SK-N-SH (cell line): ENCODE measurements at regions not wholly inside any gene's neighbourhood (a gene's known extent, or its start where the extent isn't known, plus 50 kb on each side); places are given as distances from the start of the nearest gene placed in this dataset.

Experiments
- CTCF ChIA-PET: fragments of 300-600, 350-600 bp; formaldehyde crosslinking; extraction: SDS; loops from one replicate; lab custom pipeline; 2021; lab: Yijun Ruan, JAX
- POLR2A ChIA-PET: fragments of 350-600 bp; sonication (Branson Sonifier 250); formaldehyde crosslinking; extraction: SDS; loops from one replicate; lab custom pipeline; 2020; ENCODE audit warnings: antibody characterized with exemption, inconsistent platforms; lab: Yijun Ruan, JAX
- DNase-seq: peaks from one replicate; pipeline ENCODE4 v3.0.0; 2012
- H2AFZ ChIP-seq: fragments of 200-600 bp; sonication (generic); 2 replicates; pipeline ENCODE4 v1.8.1; 2016; ENCODE audit warnings: antibody characterized with exemption, mild to moderate bottlenecking, low read depth
- H3F3A ChIP-seq: fragments of 200-600 bp; sonication (generic); replicated peaks from 2 replicates; pipeline ENCODE3; 2016; ENCODE audit warnings: antibody characterized with exemption, mild to moderate bottlenecking; ENCODE audit not compliant: insufficient read depth
- H3K27ac ChIP-seq, 2 experiments: fragments of 200-500 bp in 1 of 2; fragments of 200-600 bp in 1 of 2; sonication (Bioruptor generic) in 1 of 2; sonication (generic), shearing (Covaris generic) in 1 of 2; 2 replicates each; pipeline versions ENCODE4 v1.5.1 to v1.6.1; 2014 to 2016; ENCODE audit warnings: low read depth in 2 of 2, inconsistent platforms in 1 of 2, low read length in 1 of 2, mild to moderate bottlenecking in 1 of 2, mixed read lengths in 1 of 2
- H3K27me3 ChIP-seq: fragments of 200-600 bp; sonication (generic), shearing (Covaris generic); 2 replicates; pipeline ENCODE4 v1.6.1; 2016; ENCODE audit warnings: mixed run types; ENCODE audit not compliant: insufficient read depth
- H3K36me3 ChIP-seq, 2 experiments: fragments of 200-500 bp in 1 of 2; fragments of 200-600 bp in 1 of 2; sonication (Bioruptor generic) in 1 of 2; sonication (generic) in 1 of 2; replicated peaks in 1 of 2; 2 replicates each; pipeline versions ENCODE3 to v1.5.1; 2014 to 2016; ENCODE audit warnings: low read length in 1 of 2, mild to moderate bottlenecking in 1 of 2; ENCODE audit not compliant: insufficient read depth in 2 of 2, control insufficient read depth in 1 of 2
- H3K4me1 ChIP-seq, 2 experiments: fragments of 200-500 bp in 1 of 2; fragments of 200-600 bp in 1 of 2; sonication (Bioruptor generic) in 1 of 2; sonication (generic), shearing (Covaris generic) in 1 of 2; 2 replicates each; pipeline versions ENCODE4 v1.5.1 to v1.6.1; 2014 to 2016; ENCODE audit warnings: low read depth in 1 of 2, low read length in 1 of 2, mixed run types in 1 of 2; ENCODE audit not compliant: insufficient read depth in 2 of 2, control insufficient read depth in 1 of 2
- H3K4me2 ChIP-seq: fragments of 200-600 bp; sonication (generic), shearing (Covaris generic); 2 replicates; pipeline ENCODE4 v1.6.1; 2017; ENCODE audit warnings: mixed run types
- H3K4me3 ChIP-seq, 2 experiments: fragments of 200-500 bp in 1 of 2; fragments of 200-600 bp in 1 of 2; sonication (Bioruptor generic) in 1 of 2; sonication (generic), shearing (Covaris generic) in 1 of 2; 2 replicates each; pipeline versions ENCODE4 v1.5.1 to v1.8.1; 2014 to 2016; ENCODE audit warnings: low read depth in 2 of 2, inconsistent platforms in 1 of 2, low read length in 1 of 2, mild to moderate bottlenecking in 1 of 2, mixed read lengths in 1 of 2, moderate library complexity in 1 of 2
- H3K79me2 ChIP-seq: fragments of 200-600 bp; sonication (generic); 2 replicates; pipeline ENCODE4 v1.8.1; 2017; ENCODE audit warnings: mild to moderate bottlenecking; ENCODE audit not compliant: insufficient read depth
- H3K9ac ChIP-seq: fragments of 200-600 bp; sonication (generic); 2 replicates; pipeline ENCODE4 v1.6.1; 2017; ENCODE audit warnings: mixed run types
- H3K9me2 ChIP-seq: fragments of 200-600 bp; sonication (generic); 2 replicates; pipeline ENCODE4 v1.6.1; 2017; ENCODE audit warnings: mixed run types
- H3K9me3 ChIP-seq: fragments of 200-600 bp; sonication (generic); 2 replicates; pipeline ENCODE4 v1.6.1; 2017; ENCODE audit warnings: mixed run types, mild to moderate bottlenecking, moderate library complexity
- H4K20me1 ChIP-seq: fragments of 200-600 bp; sonication (generic); 2 replicates; pipeline ENCODE4 v1.6.1; 2017; ENCODE audit warnings: mild to moderate bottlenecking, mixed run types; ENCODE audit not compliant: insufficient read depth
- ELF1 ChIP-seq: IDR thresholded peaks from 2 replicates; pipeline ENCODE4 v1.4.0; 2012
- GABPA ChIP-seq: IDR thresholded peaks from 2 replicates; pipeline ENCODE4 v1.4.0; 2012; ENCODE audit warnings: low read depth, mild to moderate bottlenecking
- GATA2 ChIP-seq: sonication (generic); formaldehyde crosslinking; IDR thresholded peaks from 2 replicates; pipeline ENCODE4 v1.5.0; 2020; ENCODE audit warnings: mild to moderate bottlenecking, missing genetic modification reagents
- JUND ChIP-seq: IDR thresholded peaks from 2 replicates; pipeline ENCODE4 v1.4.0; 2012
- MEF2A ChIP-seq: IDR thresholded peaks from 2 replicates; pipeline ENCODE4 v1.4.0; 2012; ENCODE audit warnings: low read depth, borderline replicate concordance
- NFIC ChIP-seq: IDR thresholded peaks from 2 replicates; pipeline ENCODE4 v1.4.0; 2012; ENCODE audit warnings: borderline replicate concordance
- NRF1 ChIP-seq: IDR thresholded peaks from 2 replicates; pipeline ENCODE4 v1.6.1; 2012; ENCODE audit warnings: low read depth, mild to moderate bottlenecking, low read length
- POLR2AphosphoS5 ChIP-seq: IDR thresholded peaks from 2 replicates; pipeline ENCODE4 v1.6.1; 2012; ENCODE audit warnings: low read depth, low read length
- RAD21 ChIP-seq: IDR thresholded peaks from 2 replicates; pipeline ENCODE4 v1.6.1; 2012; ENCODE audit warnings: mild to moderate bottlenecking, low read length
- SMC3 ChIP-seq: IDR thresholded peaks from 2 replicates; pipeline ENCODE4 v1.6.1; 2012; ENCODE audit warnings: low read depth, low read length, improper control_type of control experiment
- TCF12 ChIP-seq: IDR thresholded peaks from 2 replicates; pipeline ENCODE4 v1.4.0; 2012
- YY1 ChIP-seq: IDR thresholded peaks from 2 replicates; pipeline ENCODE4 v1.4.0; 2012; ENCODE audit warnings: low read depth, mild to moderate bottlenecking
- WGBS: methylation state at CpG from one replicate; pipeline ENCODE4 v1.1.6; 2017; ENCODE audit warnings: low lambda C conversion rate; 5-methylcytosine and 5-hydroxymethylcytosine counted together
- TF ChIP-seq, protein P1 (sequence below): IDR thresholded peaks from 2 replicates; pipeline ENCODE4 v1.6.1; 2012; ENCODE audit warnings: mild to moderate bottlenecking, low read depth, low read length, moderate library complexity
- TF ChIP-seq, protein P2 (sequence below): fragments of 150-350 bp; IDR thresholded peaks from 2 replicates; pipeline ENCODE4 v1.6.1; 2017; ENCODE audit warnings: antibody characterized with exemption, low read length, low read depth, borderline replicate concordance
- TF ChIP-seq, protein P3 (sequence below): fragments of 150-350 bp; IDR thresholded peaks from 2 replicates; pipeline ENCODE4 v1.6.1; 2016; ENCODE audit warnings: mild to moderate bottlenecking, low read depth, low read length
- TF ChIP-seq, protein P4 (sequence below): IDR thresholded peaks from 2 replicates; pipeline ENCODE4 v1.4.0; 2012; ENCODE audit warnings: low read depth, borderline replicate concordance
- TF ChIP-seq, protein P5 (sequence below): IDR thresholded peaks from 2 replicates; pipeline ENCODE4 v1.4.0; 2012; ENCODE audit warnings: low read depth, borderline replicate concordance
- TF ChIP-seq, protein P6 (sequence below): IDR thresholded peaks from 2 replicates; pipeline ENCODE4 v1.4.0; 2012; ENCODE audit warnings: low read depth

DNA sequence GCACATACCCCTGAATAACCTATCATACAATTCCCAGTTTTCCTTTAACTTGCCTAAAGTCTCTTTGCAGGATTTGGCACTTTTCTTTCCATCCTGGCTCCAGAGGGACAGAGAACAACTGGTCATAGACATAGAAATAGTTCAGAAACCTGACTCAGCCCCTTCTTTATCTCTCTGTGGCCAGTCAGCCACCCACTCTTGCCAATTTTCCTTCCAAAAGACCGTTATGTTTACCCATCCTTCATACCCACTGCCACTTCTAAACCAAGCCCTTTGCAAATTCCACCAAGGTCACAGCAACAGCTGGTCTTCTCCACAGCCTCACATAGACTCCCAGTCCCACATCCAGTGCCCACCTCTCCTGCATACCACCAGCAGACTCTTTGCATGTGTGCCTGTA is 127.2 kb upstream of the FGGY start:
- CTCF ChIA-PET: no interaction called here

DNA sequence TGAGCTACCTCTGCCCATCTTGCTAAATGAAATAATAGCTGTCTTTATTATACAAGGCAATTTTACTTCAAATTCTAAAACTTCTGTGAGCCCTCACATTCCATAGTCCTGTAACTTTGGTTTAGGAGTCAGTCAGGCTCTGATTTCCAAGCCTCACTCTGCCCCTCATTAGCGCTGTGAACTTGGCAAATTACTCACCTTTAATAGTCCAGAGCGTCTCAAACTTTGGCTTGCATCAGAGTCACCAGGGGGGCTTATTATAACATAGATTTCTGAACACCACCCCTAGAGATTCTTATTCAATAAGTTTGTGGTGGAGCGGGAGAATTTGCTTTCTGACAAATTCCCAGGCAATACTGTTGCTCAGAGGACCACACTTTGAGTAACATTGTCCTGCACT is 126.2 kb upstream of the FGGY start:
- ChIA-PET POLR2A (no interaction called here), CTCF (no interaction called here)
- H4K20me1 ChIP-seq: no peaks in the 10 kb centered on the region
- no peak overlapping the region for H3K4me3 ChIP-seq
- H3F3A ChIP-seq: peaks cover 17% of the 10 kb centered on the region
- no peak overlapping the region for H2AFZ ChIP-seq
- peaks cover 0 to 16% of the 10 kb centered on the region in 2 experiments; a peak in 2 of 4 replicates for H3K4me1 ChIP-seq
- WGBS: 94% methylated on average over 3 of the region's 3 CpGs
- H3K36me3 ChIP-seq: no peaks in the 10 kb centered on the region
- no peaks in the 10 kb centered on the region for H3K27me3 ChIP-seq
- no peaks in the 10 kb centered on the region for H3K9me3 ChIP-seq
- no peak overlapping the region for H3K27ac ChIP-seq
- no peaks in the 10 kb centered on the region for H3K79me2 ChIP-seq
- H3K9me2 ChIP-seq: no peaks in the 10 kb centered on the region
- H3K4me2 ChIP-seq: no peak overlapping the region
- DNase-seq: no peak
- no peak overlapping the region for H3K9ac ChIP-seq
- TF ChIP-seq MEF2A: no peak
- TF ChIP-seq ELF1: no peak
- TF ChIP-seq GABPA: no peak
- TF ChIP-seq, protein P1, sequence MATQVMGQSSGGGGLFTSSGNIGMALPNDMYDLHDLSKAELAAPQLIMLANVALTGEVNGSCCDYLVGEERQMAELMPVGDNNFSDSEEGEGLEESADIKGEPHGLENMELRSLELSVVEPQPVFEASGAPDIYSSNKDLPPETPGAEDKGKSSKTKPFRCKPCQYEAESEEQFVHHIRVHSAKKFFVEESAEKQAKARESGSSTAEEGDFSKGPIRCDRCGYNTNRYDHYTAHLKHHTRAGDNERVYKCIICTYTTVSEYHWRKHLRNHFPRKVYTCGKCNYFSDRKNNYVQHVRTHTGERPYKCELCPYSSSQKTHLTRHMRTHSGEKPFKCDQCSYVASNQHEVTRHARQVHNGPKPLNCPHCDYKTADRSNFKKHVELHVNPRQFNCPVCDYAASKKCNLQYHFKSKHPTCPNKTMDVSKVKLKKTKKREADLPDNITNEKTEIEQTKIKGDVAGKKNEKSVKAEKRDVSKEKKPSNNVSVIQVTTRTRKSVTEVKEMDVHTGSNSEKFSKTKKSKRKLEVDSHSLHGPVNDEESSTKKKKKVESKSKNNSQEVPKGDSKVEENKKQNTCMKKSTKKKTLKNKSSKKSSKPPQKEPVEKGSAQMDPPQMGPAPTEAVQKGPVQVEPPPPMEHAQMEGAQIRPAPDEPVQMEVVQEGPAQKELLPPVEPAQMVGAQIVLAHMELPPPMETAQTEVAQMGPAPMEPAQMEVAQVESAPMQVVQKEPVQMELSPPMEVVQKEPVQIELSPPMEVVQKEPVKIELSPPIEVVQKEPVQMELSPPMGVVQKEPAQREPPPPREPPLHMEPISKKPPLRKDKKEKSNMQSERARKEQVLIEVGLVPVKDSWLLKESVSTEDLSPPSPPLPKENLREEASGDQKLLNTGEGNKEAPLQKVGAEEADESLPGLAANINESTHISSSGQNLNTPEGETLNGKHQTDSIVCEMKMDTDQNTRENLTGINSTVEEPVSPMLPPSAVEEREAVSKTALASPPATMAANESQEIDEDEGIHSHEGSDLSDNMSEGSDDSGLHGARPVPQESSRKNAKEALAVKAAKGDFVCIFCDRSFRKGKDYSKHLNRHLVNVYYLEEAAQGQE: no peak
- TF ChIP-seq, protein P2, sequence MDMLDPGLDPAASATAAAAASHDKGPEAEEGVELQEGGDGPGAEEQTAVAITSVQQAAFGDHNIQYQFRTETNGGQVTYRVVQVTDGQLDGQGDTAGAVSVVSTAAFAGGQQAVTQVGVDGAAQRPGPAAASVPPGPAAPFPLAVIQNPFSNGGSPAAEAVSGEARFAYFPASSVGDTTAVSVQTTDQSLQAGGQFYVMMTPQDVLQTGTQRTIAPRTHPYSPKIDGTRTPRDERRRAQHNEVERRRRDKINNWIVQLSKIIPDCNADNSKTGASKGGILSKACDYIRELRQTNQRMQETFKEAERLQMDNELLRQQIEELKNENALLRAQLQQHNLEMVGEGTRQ: no peak
- TF ChIP-seq JUND: no peak
- TF ChIP-seq YY1: no peak
- TF ChIP-seq POLR2AphosphoS5: no peak
- no peak for TF ChIP-seq SMC3

More for the DNA sequence above, 127.2 kb upstream of the FGGY start:
- Histone ChIP-seq H3K36me3 (no peaks in the 10 kb centered on the region), H3F3A (peaks cover 17% of the 10 kb centered on the region), H3K4me3 (no peak overlapping the region), H3K9me2 (no peaks in the 10 kb centered on the region), H3K9ac (no peak overlapping the region), H2AFZ (no peak overlapping the region), H3K4me2 (no peak overlapping the region), H4K20me1 (no peaks in the 10 kb centered on the region), H3K9me3 (no peaks in the 10 kb centered on the region), H3K79me2 (no peaks in the 10 kb centered on the region), H3K27ac (no peak overlapping the region), H3K4me1 (peaks cover 0 to 16% of the 10 kb centered on the region in 2 experiments; a peak in 2 of 4 replicates), H3K27me3 (no peaks in the 10 kb centered on the region)
- 45% methylated on average over 1 of the region's 1 CpG for WGBS
- TF ChIP-seq, protein P3, sequence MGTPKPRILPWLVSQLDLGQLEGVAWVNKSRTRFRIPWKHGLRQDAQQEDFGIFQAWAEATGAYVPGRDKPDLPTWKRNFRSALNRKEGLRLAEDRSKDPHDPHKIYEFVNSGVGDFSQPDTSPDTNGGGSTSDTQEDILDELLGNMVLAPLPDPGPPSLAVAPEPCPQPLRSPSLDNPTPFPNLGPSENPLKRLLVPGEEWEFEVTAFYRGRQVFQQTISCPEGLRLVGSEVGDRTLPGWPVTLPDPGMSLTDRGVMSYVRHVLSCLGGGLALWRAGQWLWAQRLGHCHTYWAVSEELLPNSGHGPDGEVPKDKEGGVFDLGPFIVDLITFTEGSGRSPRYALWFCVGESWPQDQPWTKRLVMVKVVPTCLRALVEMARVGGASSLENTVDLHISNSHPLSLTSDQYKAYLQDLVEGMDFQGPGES: no peak
- TF ChIP-seq NFIC (peak; percentile 30; the same call in 1 of the 2 replicates), RAD21 (no peak), TCF12 (peak; percentile 30; the same call in 1 of the 2 replicates), GATA2 (no peak), YY1 (no peak), NRF1 (no peak)
- TF ChIP-seq, protein P4, sequence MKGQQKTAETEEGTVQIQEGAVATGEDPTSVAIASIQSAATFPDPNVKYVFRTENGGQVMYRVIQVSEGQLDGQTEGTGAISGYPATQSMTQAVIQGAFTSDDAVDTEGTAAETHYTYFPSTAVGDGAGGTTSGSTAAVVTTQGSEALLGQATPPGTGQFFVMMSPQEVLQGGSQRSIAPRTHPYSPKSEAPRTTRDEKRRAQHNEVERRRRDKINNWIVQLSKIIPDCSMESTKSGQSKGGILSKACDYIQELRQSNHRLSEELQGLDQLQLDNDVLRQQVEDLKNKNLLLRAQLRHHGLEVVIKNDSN: no peak
- TF ChIP-seq, protein P2: no peak
- TF ChIP-seq, protein P5, sequence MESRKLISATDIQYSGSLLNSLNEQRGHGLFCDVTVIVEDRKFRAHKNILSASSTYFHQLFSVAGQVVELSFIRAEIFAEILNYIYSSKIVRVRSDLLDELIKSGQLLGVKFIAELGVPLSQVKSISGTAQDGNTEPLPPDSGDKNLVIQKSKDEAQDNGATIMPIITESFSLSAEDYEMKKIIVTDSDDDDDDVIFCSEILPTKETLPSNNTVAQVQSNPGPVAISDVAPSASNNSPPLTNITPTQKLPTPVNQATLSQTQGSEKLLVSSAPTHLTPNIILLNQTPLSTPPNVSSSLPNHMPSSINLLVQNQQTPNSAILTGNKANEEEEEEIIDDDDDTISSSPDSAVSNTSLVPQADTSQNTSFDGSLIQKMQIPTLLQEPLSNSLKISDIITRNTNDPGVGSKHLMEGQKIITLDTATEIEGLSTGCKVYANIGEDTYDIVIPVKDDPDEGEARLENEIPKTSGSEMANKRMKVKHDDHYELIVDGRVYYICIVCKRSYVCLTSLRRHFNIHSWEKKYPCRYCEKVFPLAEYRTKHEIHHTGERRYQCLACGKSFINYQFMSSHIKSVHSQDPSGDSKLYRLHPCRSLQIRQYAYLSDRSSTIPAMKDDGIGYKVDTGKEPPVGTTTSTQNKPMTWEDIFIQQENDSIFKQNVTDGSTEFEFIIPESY: no peak
- TF ChIP-seq, protein P6, sequence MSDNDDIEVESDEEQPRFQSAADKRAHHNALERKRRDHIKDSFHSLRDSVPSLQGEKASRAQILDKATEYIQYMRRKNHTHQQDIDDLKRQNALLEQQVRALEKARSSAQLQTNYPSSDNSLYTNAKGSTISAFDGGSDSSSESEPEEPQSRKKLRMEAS: no peak
- POLR2A ChIA-PET: no interaction called here
- DNase-seq: no peak
